GM23248 (cell line): ENCODE measurements at regions not wholly inside any gene's neighbourhood (a gene's known extent, or its start where the extent isn't known, plus 50 kb on each side); places are given as distances from the start of the nearest gene placed in this dataset.

ENCODE experiments used
- DNase-seq: peaks from one replicate; pipeline ENCODE4 v3.0.0-alpha.2; 2015
- H2AFZ ChIP-seq: fragments of 200-600 bp; sonication (generic); 2 replicates; pipeline ENCODE4 v1.6.1; 2016; ENCODE audit warnings: antibody characterized with exemption
- H3F3A ChIP-seq: fragments of 200-600 bp; sonication (generic); 2 replicates; pipeline ENCODE4 v1.6.1; 2016; ENCODE audit warnings: mild to moderate bottlenecking, antibody characterized with exemption, mixed run types; ENCODE audit not compliant: insufficient read depth
- H3K27ac ChIP-seq: fragments of 200-600 bp; sonication (generic); 2 replicates; pipeline ENCODE4 v1.5.1; 2016; ENCODE audit warnings: mild to moderate bottlenecking
- H3K27me3 ChIP-seq: fragments of 200-600 bp; sonication (generic); replicated peaks from 2 replicates; pipeline ENCODE4 v1.6.1; 2016; ENCODE audit warnings: mild to moderate bottlenecking; ENCODE audit not compliant: insufficient read depth
- H3K36me3 ChIP-seq: fragments of 200-600 bp; sonication (generic); 2 replicates; pipeline ENCODE4 v1.6.1; 2016; ENCODE audit warnings: low read depth, mild to moderate bottlenecking
- H3K4me1 ChIP-seq: fragments of 200-600 bp; sonication (generic); 2 replicates; pipeline ENCODE4 v1.6.1; 2016; ENCODE audit warnings: mild to moderate bottlenecking; ENCODE audit not compliant: insufficient read depth
- H3K4me2 ChIP-seq: fragments of 200-600 bp; sonication (generic); one replicate; pipeline ENCODE4 v1.6.1; 2016; ENCODE audit warnings: mild to moderate bottlenecking; ENCODE audit not compliant: unreplicated experiment
- H3K4me3 ChIP-seq: fragments of 200-600 bp; sonication (generic); 2 replicates; pipeline ENCODE4 v1.5.1; 2016; ENCODE audit warnings: mild to moderate bottlenecking
- H3K79me2 ChIP-seq: fragments of 200-600 bp; sonication (generic); 2 replicates; pipeline ENCODE4 v1.6.1; 2016; ENCODE audit warnings: mild to moderate bottlenecking; ENCODE audit not compliant: insufficient read depth
- H3K9ac ChIP-seq: fragments of 200-600 bp; sonication (generic); 2 replicates; pipeline ENCODE4 v1.6.1; 2016; ENCODE audit warnings: mild to moderate bottlenecking
- H3K9me2 ChIP-seq: fragments of 200-600 bp; sonication (generic); 2 replicates; pipeline ENCODE4 v1.6.1; 2016; ENCODE audit warnings: mixed run types, mild to moderate bottlenecking, moderate library complexity; ENCODE audit not compliant: insufficient read depth
- H3K9me3 ChIP-seq: fragments of 200-600 bp; sonication (generic); one replicate; pipeline ENCODE4 v1.6.1; 2017; ENCODE audit warnings: low read depth
- H4K20me1 ChIP-seq: fragments of 200-600 bp; sonication (generic); 2 replicates; pipeline ENCODE4 v1.6.0; 2016; ENCODE audit not compliant: insufficient read depth
- EZH2 ChIP-seq: fragments of 200-600 bp; sonication (generic); IDR thresholded peaks from 2 replicates; pipeline ENCODE4 v1.6.1; 2018; ENCODE audit warnings: antibody characterized with exemption, mild to moderate bottlenecking; ENCODE audit not compliant: insufficient read depth, poor library complexity, severe bottlenecking
- EZH2phosphoT487 ChIP-seq: fragments of 200-600 bp; sonication (generic); IDR thresholded peaks from 2 replicates; pipeline ENCODE4 v1.6.1; 2018; ENCODE audit warnings: antibody characterized with exemption, moderate library complexity, mild to moderate bottlenecking, low read depth; ENCODE audit not compliant: insufficient read depth
- WGBS, 2 experiments: methylation state at CpG; one replicate each; pipeline ENCODE4 v1.1.6; 2015 to 2017; ENCODE audit warnings: low lambda C conversion rate in 2 of 2, low coverage in 1 of 2; ENCODE audit errors: missing lambda C conversion rate in 2 of 2; 5-methylcytosine and 5-hydroxymethylcytosine counted together
- in situ Hi-C: fragments of 300-500 bp; cut with MboI; formaldehyde crosslinking; loops from 2 replicates; pipeline ENCODE4 v1.15.0; 2020

GRCh38 chr6:148240861-148241477 is 101.7 kb upstream of the SASH1 start:
- Histone ChIP-seq H4K20me1 (no peaks in the 10 kb centered on the region), H3K9ac (peak overlapping the region; percentile 72), H3K9me2 (no peaks in the 10 kb centered on the region), H3K9me3 (no peaks in the 10 kb centered on the region), H3F3A (peaks cover 27% of the 10 kb centered on the region), H3K79me2 (no peaks in the 10 kb centered on the region), H3K4me2 (peak overlapping the region; percentile 81), H3K4me3 (peak overlapping the region; percentile 44), H2AFZ (peak overlapping the region; percentile 31), H3K27ac (peak overlapping the region; percentile 92), H3K36me3 (no peaks in the 10 kb centered on the region), H3K27me3 (no peaks in the 10 kb centered on the region), H3K4me1 (peaks cover 32% of the 10 kb centered on the region)
- in situ Hi-C loops, result loop anchor here (10.0 kb wide), 1 partner anchor 736 kb away; the partner anchor contains the start of gene SAMD5
- TF ChIP-seq EZH2 (no peak), EZH2phosphoT487 (no peak)
- peak; percentile 60 for DNase-seq
- 16 to 19% methylated on average over 3 of the region's 3 CpGs for WGBS, 2 experiments

- Histone ChIP-seq H4K20me1 (no peaks in the 10 kb centered on the region), H3K4me1 (peaks cover 31% of the 10 kb centered on the region), H3K27ac (peak overlapping the region; percentile 92; the same call in 1 of the 2 replicates), H3F3A (peaks cover 27% of the 10 kb centered on the region), H2AFZ (peak overlapping the region; percentile 31; the same call in 1 of the 2 replicates), H3K4me2 (no peak overlapping the region), H3K27me3 (no peaks in the 10 kb centered on the region), H3K9me2 (no peaks in the 10 kb centered on the region), H3K9me3 (no peaks in the 10 kb centered on the region), H3K36me3 (no peaks in the 10 kb centered on the region), H3K4me3 (no peak overlapping the region), H3K79me2 (no peaks in the 10 kb centered on the region), H3K9ac (no peak overlapping the region)
- peak; percentile 24 for DNase-seq
- in situ Hi-C loops, result loop anchor here (10.0 kb wide), 1 partner anchor 737 kb away; the partner anchor contains the start of gene SAMD5
- WGBS, 2 experiments, result 53 to 58% methylated on average over 4 of the region's 4 CpGs
- TF ChIP-seq EZH2 (no peak), EZH2phosphoT487 (no peak)
Observed at GRCh38 chr6:148242180-148242579, 100.5 kb upstream of the SASH1 start.

GRCh38 chr6:148244217-148244935 is 98.3 kb upstream of the SASH1 start:
- H4K20me1 ChIP-seq, result no peaks in the 10 kb centered on the region
- H3K9ac ChIP-seq, result no peak overlapping the region
- no peak for DNase-seq
- no peaks in the 10 kb centered on the region for H3K79me2 ChIP-seq
- TF ChIP-seq EZH2, result no peak
- no peak for TF ChIP-seq EZH2phosphoT487
- H3K27me3 ChIP-seq, result no peaks in the 10 kb centered on the region
- no peak overlapping the region for H3K4me2 ChIP-seq
- H3F3A ChIP-seq, result peaks cover 25% of the 10 kb centered on the region
- H3K9me3 ChIP-seq, result no peaks in the 10 kb centered on the region
- H2AFZ ChIP-seq, result no peak overlapping the region
- in situ Hi-C loops, result loop anchor here (10.0 kb wide), 1 partner anchor 740 kb away; the partner anchor contains the start of gene SAMD5
- H3K4me3 ChIP-seq, result no peak overlapping the region
- H3K9me2 ChIP-seq, result no peaks in the 10 kb centered on the region
- H3K27ac ChIP-seq, result no peak overlapping the region
- no peaks in the 10 kb centered on the region for H3K36me3 ChIP-seq
- WGBS, 2 experiments, result 83% methylated on average over 10 of the region's 10 CpGs
- H3K4me1 ChIP-seq, result peaks cover 28% of the 10 kb centered on the region

- Histone ChIP-seq H3K4me3 (no peak overlapping the region), H3K9me2 (no peaks in the 10 kb centered on the region), H3K27me3 (no peaks in the 10 kb centered on the region), H3K9me3 (no peaks in the 10 kb centered on the region), H3F3A (peaks cover 8% of the 10 kb centered on the region; the same call in 1 of the 2 replicates), H3K36me3 (no peaks in the 10 kb centered on the region), H3K27ac (no peak overlapping the region), H3K9ac (no peak overlapping the region), H3K79me2 (no peaks in the 10 kb centered on the region), H4K20me1 (no peaks in the 10 kb centered on the region), H3K4me2 (no peak overlapping the region), H3K4me1 (peaks cover 14% of the 10 kb centered on the region), H2AFZ (no peak overlapping the region)
- no peak for TF ChIP-seq EZH2
- in situ Hi-C loops, result loop anchor here (5.0 to 10.0 kb wide), 2 partner anchors 60 to 743 kb away; partner anchors contain the start of gene SAMD5
- DNase-seq, result no peak
- WGBS, 2 experiments, result 90 to 95% methylated on average over 6 of the region's 6 CpGs
Observed at GRCh38 chr6:148247386-148248063, 95.1 kb upstream of the SASH1 start.
